ENCODE measurements at regions not wholly inside any gene's neighbourhood (a gene's known extent, or its start where the extent isn't known, plus 50 kb on each side); places are given as distances from the start of the nearest gene placed in this dataset.
"Not testable (repeated sequence)": the region's sequence is repeated elsewhere in the genome, so short reads cannot be mapped to it uniquely, and the experiment has no call there.

DNA sequence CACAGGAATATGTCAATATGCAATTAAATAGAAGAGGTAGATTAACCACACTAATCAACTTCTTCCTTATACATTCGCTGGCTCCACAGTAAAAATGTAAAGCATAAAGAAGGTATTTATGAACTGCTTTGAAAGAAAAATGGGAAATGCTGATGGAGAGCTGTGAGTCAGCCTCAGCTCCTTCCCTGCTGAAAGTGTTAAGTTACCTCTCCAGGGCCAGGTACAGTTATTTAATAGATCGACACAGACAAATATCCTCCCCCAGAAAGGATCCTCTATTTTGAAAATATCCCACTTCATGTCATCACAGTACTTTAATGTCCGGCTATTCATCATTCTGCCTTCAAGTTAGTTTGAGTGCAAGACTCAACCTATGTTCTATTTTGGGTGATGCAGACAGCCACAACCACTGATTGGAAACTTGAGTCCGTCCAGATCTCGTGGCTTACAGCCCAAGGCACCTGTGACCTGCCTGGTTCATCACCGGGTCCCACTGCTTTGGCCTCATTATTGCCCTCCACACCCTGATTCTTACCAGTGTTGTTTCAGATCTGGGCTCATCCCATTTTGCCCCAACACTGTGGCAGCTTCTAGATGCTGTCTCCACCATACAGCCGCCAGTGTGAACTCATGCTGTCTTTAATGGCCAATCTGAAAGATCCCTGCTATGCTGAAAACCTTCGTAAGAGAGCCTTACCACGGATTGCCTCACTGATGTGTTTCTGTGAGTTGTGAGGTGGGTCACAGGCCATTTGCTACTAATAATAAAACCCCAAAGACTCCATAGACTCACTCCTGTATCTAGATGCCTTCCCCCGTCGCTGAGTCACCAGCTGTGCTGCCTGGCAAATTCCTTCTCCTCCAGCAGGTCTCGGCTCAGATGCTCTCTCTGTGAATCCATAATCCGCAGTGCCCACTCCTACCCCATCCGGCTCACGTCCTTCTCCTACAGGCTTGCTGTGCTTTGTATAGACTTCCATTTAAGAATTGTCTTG is 56.2 kb upstream of the DDAH1 start:
- 70 to 71% methylated on average over 9 to 11 of the region's 15 CpGs for WGBS, 2 donors
- H3K27me3 ChIP-seq; H3K36me3 ChIP-seq; H3K4me3 ChIP-seq; intact Hi-C loops (cut with DNase I); H3K27ac ChIP-seq; DNase-seq; H3K9me3 ChIP-seq; H3K4me1 ChIP-seq: not testable (repeated sequence)

GRCh38 chr1:85522458-85522857 is 57.5 kb upstream of the DDAH1 start:
- H3K9me3 ChIP-seq; intact Hi-C loops (cut with DNase I); H3K27ac ChIP-seq; H3K36me3 ChIP-seq; H3K4me3 ChIP-seq; H3K4me1 ChIP-seq; H3K27me3 ChIP-seq; DNase-seq: not testable (repeated sequence)

DNA sequence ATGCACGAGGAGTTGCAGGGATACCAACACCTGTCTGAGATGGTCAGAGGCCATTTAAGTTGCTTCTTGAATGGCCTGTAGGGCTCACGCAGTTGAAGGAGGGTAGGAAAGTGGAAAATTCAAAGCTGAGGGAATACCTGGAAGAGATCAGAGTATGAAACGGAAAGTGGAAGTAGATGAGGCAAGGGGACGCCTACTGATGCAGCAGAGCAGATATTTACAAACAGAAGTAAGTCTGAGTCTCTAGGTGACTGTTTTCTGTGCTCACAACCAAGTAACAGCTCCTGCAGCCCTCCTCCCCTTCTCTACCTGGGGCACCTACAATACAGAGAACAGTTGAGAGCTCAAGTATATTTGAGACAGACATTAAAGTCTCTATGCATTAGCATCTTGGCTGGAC is 57.5 kb upstream of the CCN1 start:
- H3K4me1 ChIP-seq; H3K36me3 ChIP-seq; H3K27me3 ChIP-seq; DNase-seq; H3K9me3 ChIP-seq; intact Hi-C loops (cut with DNase I); H3K27ac ChIP-seq; H3K4me3 ChIP-seq: not testable (repeated sequence)
- 57 to 80% methylated on average over 2 to 4 of the region's 4 CpGs for WGBS, 2 donors

- H3K27ac ChIP-seq; H3K9me3 ChIP-seq; H3K4me3 ChIP-seq; intact Hi-C loops (cut with DNase I); DNase-seq; H3K4me1 ChIP-seq; H3K27me3 ChIP-seq; H3K36me3 ChIP-seq: not testable (repeated sequence)
- 57% methylated on average over 1 of the region's 3 CpGs; no CpG with 5 or more reads in 1 of the 2 donors for WGBS, 2 donors
These were observed 56.2 kb upstream of the CCN1 start for GRCh38 chr1:85524281-85524886.

DNA sequence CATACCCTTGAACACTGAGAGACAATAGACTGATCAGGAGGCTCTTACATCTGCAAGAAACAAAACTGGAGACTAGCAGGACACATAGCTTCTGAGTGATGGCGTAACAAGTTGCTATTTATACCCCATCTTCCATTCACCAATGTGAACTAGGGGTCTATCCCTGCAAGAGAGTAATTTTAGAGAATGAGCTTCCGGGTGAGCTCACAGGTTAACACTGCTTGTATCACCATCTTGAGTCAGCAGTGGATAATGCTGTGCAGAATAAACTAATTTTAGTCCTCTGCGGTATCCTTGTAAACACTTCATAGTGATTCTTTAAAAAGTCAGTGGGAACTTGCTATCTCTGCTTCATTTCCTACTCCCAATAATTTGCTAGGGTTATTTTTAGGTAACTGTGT is 55.0 kb upstream of the CCN1 start:
- H3K9me3 ChIP-seq; H3K4me3 ChIP-seq; DNase-seq; H3K4me1 ChIP-seq; H3K27me3 ChIP-seq; H3K36me3 ChIP-seq; intact Hi-C loops (cut with DNase I): not testable (repeated sequence)
- peak overlapping the region in 2 of 4 donors; percentile 39 to 58 for H3K27ac ChIP-seq
- WGBS, 2 donors: 71 to 83% methylated on average over 2 to 3 of the region's 3 CpGs

DNA sequence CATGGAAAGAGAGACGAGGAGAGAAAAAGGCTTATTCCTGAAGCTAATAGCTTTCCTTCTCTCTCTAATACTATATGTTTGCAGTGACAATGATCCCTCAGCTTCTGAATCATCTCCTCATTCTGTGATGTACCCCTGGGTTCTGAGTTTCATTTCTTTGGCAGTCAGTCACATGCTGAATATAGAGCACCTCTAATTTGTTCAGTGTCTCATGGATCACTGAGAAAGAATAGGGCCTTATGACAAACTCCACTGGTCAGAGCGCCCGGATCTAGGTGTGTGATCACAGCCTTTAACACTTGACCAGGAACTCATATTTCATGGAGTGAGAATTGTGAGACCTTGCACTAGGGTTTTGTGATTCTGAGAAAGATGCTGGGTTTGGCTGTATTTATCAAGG is 54.3 kb upstream of the CCN1 start:
- DNase-seq; intact Hi-C loops (cut with DNase I); H3K4me3 ChIP-seq; H3K9me3 ChIP-seq; H3K27me3 ChIP-seq; H3K36me3 ChIP-seq; H3K4me1 ChIP-seq: not testable (repeated sequence)
- WGBS, 2 donors: 60 to 68% methylated on average over 2 to 3 of the region's 3 CpGs
- peak overlapping the region in 2 of 4 donors; percentile 39 to 58 for H3K27ac ChIP-seq

DNA sequence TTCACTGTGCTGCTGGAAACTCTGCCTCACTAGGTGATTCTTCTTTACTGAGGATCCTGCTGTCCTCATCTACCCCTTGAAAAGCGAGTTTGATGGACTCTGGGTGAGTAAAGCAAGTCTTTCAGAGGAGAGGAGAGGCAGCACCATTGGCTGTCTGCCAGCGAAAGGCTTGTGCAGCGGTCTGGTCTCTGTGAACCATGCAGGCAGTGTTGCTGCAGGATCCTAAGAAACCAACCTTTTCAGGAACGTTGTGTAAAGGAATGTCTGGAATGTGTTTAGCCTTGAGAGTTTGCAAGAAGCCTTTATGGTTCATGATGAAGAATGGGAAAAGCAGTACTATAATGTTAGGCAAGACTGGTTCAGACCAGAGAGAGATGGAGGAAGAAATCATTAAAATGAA is 53.4 kb upstream of the CCN1 start:
- H3K36me3 ChIP-seq; H3K27ac ChIP-seq; H3K9me3 ChIP-seq; DNase-seq; H3K27me3 ChIP-seq; H3K4me1 ChIP-seq; intact Hi-C loops (cut with DNase I); H3K4me3 ChIP-seq: not testable (repeated sequence)
- 9 to 17% methylated on average over 3 to 4 of the region's 4 CpGs for WGBS, 2 donors
